ENCODE measurements at regions not wholly inside any gene's neighbourhood (a gene's known extent, or its start where the extent isn't known, plus 50 kb on each side); places are given as distances from the start of the nearest gene placed in this dataset.

GRCh38 chr3:168517249-168518071 lies 421.7 kb upstream of the GOLIM4 start:
- TF ChIP-seq CTCF (IDR thresholded peaks at IDR 0.05; ENCODE audit: insufficient read depth, low read depth, low read length) (no peak), EZH2 (IDR thresholded peaks at IDR 0.05; ENCODE audit: insufficient read depth, low read length) (no peak)
